WTC11 (cell line): ENCODE measurements at regions not wholly inside any gene's neighbourhood (a gene's known extent, or its start where the extent isn't known, plus 50 kb on each side); places are given as distances from the start of the nearest gene placed in this dataset.

ENCODE experiments used
- ATAC-seq: fragments of 200-7000 bp; cut with Tn5 transposase; 2 replicates; pipeline ENCODE4 v1.10.0; 2021; ENCODE audit warnings: mild to moderate bottlenecking, moderate library complexity
- CTCF ChIA-PET: fragments of 300-600 bp; sonication (Branson Sonifier 250); formaldehyde crosslinking; loops from one replicate; lab custom pipeline; 2021; ENCODE audit warnings: antibody characterized with exemption; lab: Charles Lee
- POLR2A ChIA-PET: fragments of 350-600 bp; sonication (Branson Sonifier 250); formaldehyde crosslinking; loops from one replicate; lab custom pipeline; 2021; ENCODE audit warnings: antibody characterized with exemption; lab: Charles Lee
- DNase-seq: peaks from one replicate; pipeline ENCODE4 v3.0.0; 2021; ENCODE audit warnings: low spot score
- H3K27ac Mint-ChIP-seq: 2 replicates; pipeline ENCODE4 v1.8.0; 2021; ENCODE audit warnings: mixed read lengths
- H3K27me3 Mint-ChIP-seq: 2 replicates; pipeline ENCODE4 v1.8.0; 2021; ENCODE audit warnings: low read depth, mild to moderate bottlenecking, moderate library complexity, mixed read lengths
- H3K36me3 Mint-ChIP-seq: 2 replicates; pipeline ENCODE4 v1.8.0; 2021; ENCODE audit warnings: mixed read lengths
- H3K4me1 Mint-ChIP-seq: 2 replicates; pipeline ENCODE4 v1.8.0; 2022; ENCODE audit warnings: mixed read lengths
- H3K4me3 Mint-ChIP-seq: 2 replicates; pipeline ENCODE4 v1.8.0; 2021; ENCODE audit warnings: mild to moderate bottlenecking, moderate library complexity, mixed read lengths
- H3K9me3 Mint-ChIP-seq: 2 replicates; pipeline ENCODE4 v1.8.0; 2021; ENCODE audit warnings: mixed read lengths
- FOXJ3 ChIP-seq: sonication (generic); formaldehyde crosslinking; IDR thresholded peaks from 2 replicates; pipeline ENCODE4 v1.9.0; 2021; ENCODE audit warnings: missing genetic modification reagents, mild to moderate bottlenecking, borderline replicate concordance
- FOXK1 ChIP-seq: sonication (generic); formaldehyde crosslinking; IDR thresholded peaks from 2 replicates; pipeline ENCODE4 v1.8.0; 2022; ENCODE audit warnings: mild to moderate bottlenecking, moderate library complexity, missing genetic modification reagents
- MXD4 ChIP-seq: fragments of 250-450 bp; sonication (Bioruptor Pico); IDR thresholded peaks from 2 replicates; pipeline ENCODE4 v1.8.0; 2021; ENCODE audit warnings: mild to moderate bottlenecking, moderate library complexity, borderline replicate concordance
- RORB ChIP-seq: fragments of 250-450 bp; sonication (Bioruptor Pico); IDR thresholded peaks from 2 replicates; pipeline ENCODE4 v1.9.0; 2021; ENCODE audit warnings: mild to moderate bottlenecking
- TCF7 ChIP-seq: sonication (generic); formaldehyde crosslinking; IDR thresholded peaks from 2 replicates; pipeline ENCODE4 v1.8.0; 2022; ENCODE audit warnings: mild to moderate bottlenecking, low read depth, missing genetic modification reagents, moderate library complexity
- TP53 ChIP-seq: sonication (generic); formaldehyde crosslinking; IDR thresholded peaks from 2 replicates; pipeline ENCODE4 v1.8.1; 2023; ENCODE audit warnings: mild to moderate bottlenecking, missing genetic modification reagents
- ZNF138 ChIP-seq: sonication (generic); formaldehyde crosslinking; conservative IDR thresholded peaks from 2 replicates; pipeline ENCODE4 v1.8.1; 2022; ENCODE audit warnings: mild to moderate bottlenecking, moderate library complexity, missing genetic modification reagents
- TF ChIP-seq, protein P1 (sequence below): sonication (generic); formaldehyde crosslinking; IDR thresholded peaks from 2 replicates; pipeline ENCODE4 v1.8.0; 2023; ENCODE audit warnings: missing genetic modification reagents, mild to moderate bottlenecking, borderline replicate concordance
- TF ChIP-seq, protein P2 (sequence below): fragments of 250-450 bp; sonication (Bioruptor Pico); IDR thresholded peaks from 2 replicates; pipeline ENCODE4 v1.9.0; 2021; ENCODE audit warnings: mild to moderate bottlenecking
- TF ChIP-seq, protein P3 (sequence below): sonication (generic); formaldehyde crosslinking; IDR thresholded peaks from 2 replicates; pipeline ENCODE4 v1.8.1; 2022; ENCODE audit warnings: mild to moderate bottlenecking, missing genetic modification reagents, moderate library complexity, borderline replicate concordance
- TF ChIP-seq, protein P4 (sequence below): fragments of 250-450 bp; sonication (Bioruptor Pico); IDR thresholded peaks from 2 replicates; pipeline ENCODE4 v1.9.0; 2021; ENCODE audit warnings: mild to moderate bottlenecking, borderline replicate concordance
- TF ChIP-seq, protein P5 (sequence below): sonication (generic); formaldehyde crosslinking; IDR thresholded peaks from 2 replicates; pipeline ENCODE4 v1.8.1; 2023; ENCODE audit warnings: mild to moderate bottlenecking, missing genetic modification reagents
- TF ChIP-seq, protein P6 (sequence below): sonication (generic); formaldehyde crosslinking; IDR thresholded peaks from 2 replicates; pipeline ENCODE4 v1.8.1; 2023; ENCODE audit warnings: mild to moderate bottlenecking, moderate library complexity, missing genetic modification reagents
- TF ChIP-seq, protein P7 (sequence below): sonication (generic); formaldehyde crosslinking; IDR thresholded peaks from 2 replicates; pipeline ENCODE4 v1.8.0; 2022; ENCODE audit warnings: missing genetic modification reagents
- TF ChIP-seq, protein P8 (sequence below): fragments of 250-450 bp; sonication (Bioruptor Pico); IDR thresholded peaks from 2 replicates; pipeline ENCODE4 v1.9.0; 2021; ENCODE audit warnings: moderate library complexity, mild to moderate bottlenecking, inconsistent platforms, borderline replicate concordance

DNA sequence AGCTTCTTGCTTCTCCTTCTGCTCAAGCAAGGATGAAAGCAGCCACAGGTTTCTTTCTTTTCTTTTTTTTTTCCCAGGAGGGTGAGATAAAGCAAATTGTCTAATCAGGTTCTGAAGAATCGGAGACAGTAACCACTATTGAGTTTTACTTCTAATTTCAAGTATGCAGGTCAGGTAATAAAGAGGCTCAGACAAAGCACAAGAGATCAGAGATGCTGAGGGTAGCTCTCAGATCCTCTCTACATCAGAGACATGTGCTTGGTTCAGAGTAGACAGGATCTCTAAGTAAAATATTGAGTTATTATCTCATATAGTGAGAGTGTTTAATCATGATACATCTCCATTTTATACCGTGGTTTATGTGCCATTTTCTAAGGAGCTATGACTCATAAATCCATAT is 168.5 kb downstream of the NFKBIZ start (continued):
- TF ChIP-seq, protein P1, sequence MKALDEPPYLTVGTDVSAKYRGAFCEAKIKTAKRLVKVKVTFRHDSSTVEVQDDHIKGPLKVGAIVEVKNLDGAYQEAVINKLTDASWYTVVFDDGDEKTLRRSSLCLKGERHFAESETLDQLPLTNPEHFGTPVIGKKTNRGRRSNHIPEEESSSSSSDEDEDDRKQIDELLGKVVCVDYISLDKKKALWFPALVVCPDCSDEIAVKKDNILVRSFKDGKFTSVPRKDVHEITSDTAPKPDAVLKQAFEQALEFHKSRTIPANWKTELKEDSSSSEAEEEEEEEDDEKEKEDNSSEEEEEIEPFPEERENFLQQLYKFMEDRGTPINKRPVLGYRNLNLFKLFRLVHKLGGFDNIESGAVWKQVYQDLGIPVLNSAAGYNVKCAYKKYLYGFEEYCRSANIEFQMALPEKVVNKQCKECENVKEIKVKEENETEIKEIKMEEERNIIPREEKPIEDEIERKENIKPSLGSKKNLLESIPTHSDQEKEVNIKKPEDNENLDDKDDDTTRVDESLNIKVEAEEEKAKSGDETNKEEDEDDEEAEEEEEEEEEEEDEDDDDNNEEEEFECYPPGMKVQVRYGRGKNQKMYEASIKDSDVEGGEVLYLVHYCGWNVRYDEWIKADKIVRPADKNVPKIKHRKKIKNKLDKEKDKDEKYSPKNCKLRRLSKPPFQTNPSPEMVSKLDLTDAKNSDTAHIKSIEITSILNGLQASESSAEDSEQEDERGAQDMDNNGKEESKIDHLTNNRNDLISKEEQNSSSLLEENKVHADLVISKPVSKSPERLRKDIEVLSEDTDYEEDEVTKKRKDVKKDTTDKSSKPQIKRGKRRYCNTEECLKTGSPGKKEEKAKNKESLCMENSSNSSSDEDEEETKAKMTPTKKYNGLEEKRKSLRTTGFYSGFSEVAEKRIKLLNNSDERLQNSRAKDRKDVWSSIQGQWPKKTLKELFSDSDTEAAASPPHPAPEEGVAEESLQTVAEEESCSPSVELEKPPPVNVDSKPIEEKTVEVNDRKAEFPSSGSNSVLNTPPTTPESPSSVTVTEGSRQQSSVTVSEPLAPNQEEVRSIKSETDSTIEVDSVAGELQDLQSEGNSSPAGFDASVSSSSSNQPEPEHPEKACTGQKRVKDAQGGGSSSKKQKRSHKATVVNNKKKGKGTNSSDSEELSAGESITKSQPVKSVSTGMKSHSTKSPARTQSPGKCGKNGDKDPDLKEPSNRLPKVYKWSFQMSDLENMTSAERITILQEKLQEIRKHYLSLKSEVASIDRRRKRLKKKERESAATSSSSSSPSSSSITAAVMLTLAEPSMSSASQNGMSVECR (CRISPR knock-in tag) = no peak
- no peak for TF ChIP-seq RORB

DNA sequence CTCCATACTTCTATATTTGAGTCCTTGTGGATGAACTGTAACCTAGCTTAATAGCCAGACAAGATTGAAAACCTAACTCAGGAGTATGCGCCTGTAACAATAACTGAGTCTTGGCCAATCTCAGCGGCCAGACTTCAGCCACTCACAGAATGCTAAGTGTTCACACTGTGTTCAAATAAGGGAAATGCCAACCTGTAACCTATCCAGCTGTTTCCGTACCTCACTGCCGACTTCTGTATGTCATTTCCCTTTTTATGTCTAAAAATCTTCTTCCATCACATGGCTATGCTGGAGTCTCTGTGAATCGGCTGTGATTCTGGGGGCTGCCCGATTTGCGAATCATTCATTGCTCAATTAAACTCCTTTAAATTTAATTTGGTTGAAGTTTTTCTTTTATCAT is 169.2 kb downstream of the NFKBIZ start:
- no peak overlapping the region for H3K27ac Mint-ChIP-seq
- H3K9me3 Mint-ChIP-seq = peaks cover 5% of the 10 kb centered on the region; the same call in 1 of the 2 replicates
- ChIA-PET POLR2A (interaction anchor here (0.6 kb wide), 1 partner anchor 104 kb away, joined by 3 read pairs; no protein-coding TSS in a partner anchor), CTCF (no interaction called here)
- H3K4me1 Mint-ChIP-seq = no peaks in the 10 kb centered on the region
- no peak for DNase-seq
- no peak for ATAC-seq
- H3K36me3 Mint-ChIP-seq = no peaks in the 10 kb centered on the region
- H3K4me3 Mint-ChIP-seq = no peak overlapping the region
- H3K27me3 Mint-ChIP-seq = no peaks in the 10 kb centered on the region
- TF ChIP-seq TCF7 = no peak
- TF ChIP-seq MXD4 (CRISPR knock-in tag) = no peak
- TF ChIP-seq, protein P2, sequence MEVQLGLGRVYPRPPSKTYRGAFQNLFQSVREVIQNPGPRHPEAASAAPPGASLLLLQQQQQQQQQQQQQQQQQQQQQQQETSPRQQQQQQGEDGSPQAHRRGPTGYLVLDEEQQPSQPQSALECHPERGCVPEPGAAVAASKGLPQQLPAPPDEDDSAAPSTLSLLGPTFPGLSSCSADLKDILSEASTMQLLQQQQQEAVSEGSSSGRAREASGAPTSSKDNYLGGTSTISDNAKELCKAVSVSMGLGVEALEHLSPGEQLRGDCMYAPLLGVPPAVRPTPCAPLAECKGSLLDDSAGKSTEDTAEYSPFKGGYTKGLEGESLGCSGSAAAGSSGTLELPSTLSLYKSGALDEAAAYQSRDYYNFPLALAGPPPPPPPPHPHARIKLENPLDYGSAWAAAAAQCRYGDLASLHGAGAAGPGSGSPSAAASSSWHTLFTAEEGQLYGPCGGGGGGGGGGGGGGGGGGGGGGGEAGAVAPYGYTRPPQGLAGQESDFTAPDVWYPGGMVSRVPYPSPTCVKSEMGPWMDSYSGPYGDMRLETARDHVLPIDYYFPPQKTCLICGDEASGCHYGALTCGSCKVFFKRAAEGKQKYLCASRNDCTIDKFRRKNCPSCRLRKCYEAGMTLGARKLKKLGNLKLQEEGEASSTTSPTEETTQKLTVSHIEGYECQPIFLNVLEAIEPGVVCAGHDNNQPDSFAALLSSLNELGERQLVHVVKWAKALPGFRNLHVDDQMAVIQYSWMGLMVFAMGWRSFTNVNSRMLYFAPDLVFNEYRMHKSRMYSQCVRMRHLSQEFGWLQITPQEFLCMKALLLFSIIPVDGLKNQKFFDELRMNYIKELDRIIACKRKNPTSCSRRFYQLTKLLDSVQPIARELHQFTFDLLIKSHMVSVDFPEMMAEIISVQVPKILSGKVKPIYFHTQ (CRISPR knock-in tag) = no peak
- TF ChIP-seq FOXK1 (CRISPR knock-in tag) = no peak
- TF ChIP-seq, protein P3, sequence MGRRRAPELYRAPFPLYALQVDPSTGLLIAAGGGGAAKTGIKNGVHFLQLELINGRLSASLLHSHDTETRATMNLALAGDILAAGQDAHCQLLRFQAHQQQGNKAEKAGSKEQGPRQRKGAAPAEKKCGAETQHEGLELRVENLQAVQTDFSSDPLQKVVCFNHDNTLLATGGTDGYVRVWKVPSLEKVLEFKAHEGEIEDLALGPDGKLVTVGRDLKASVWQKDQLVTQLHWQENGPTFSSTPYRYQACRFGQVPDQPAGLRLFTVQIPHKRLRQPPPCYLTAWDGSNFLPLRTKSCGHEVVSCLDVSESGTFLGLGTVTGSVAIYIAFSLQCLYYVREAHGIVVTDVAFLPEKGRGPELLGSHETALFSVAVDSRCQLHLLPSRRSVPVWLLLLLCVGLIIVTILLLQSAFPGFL (CRISPR knock-in tag) = no peak
- TF ChIP-seq ZNF138 (CRISPR knock-in tag) = no peak
- TF ChIP-seq TP53 = no peak
- TF ChIP-seq, protein P4, sequence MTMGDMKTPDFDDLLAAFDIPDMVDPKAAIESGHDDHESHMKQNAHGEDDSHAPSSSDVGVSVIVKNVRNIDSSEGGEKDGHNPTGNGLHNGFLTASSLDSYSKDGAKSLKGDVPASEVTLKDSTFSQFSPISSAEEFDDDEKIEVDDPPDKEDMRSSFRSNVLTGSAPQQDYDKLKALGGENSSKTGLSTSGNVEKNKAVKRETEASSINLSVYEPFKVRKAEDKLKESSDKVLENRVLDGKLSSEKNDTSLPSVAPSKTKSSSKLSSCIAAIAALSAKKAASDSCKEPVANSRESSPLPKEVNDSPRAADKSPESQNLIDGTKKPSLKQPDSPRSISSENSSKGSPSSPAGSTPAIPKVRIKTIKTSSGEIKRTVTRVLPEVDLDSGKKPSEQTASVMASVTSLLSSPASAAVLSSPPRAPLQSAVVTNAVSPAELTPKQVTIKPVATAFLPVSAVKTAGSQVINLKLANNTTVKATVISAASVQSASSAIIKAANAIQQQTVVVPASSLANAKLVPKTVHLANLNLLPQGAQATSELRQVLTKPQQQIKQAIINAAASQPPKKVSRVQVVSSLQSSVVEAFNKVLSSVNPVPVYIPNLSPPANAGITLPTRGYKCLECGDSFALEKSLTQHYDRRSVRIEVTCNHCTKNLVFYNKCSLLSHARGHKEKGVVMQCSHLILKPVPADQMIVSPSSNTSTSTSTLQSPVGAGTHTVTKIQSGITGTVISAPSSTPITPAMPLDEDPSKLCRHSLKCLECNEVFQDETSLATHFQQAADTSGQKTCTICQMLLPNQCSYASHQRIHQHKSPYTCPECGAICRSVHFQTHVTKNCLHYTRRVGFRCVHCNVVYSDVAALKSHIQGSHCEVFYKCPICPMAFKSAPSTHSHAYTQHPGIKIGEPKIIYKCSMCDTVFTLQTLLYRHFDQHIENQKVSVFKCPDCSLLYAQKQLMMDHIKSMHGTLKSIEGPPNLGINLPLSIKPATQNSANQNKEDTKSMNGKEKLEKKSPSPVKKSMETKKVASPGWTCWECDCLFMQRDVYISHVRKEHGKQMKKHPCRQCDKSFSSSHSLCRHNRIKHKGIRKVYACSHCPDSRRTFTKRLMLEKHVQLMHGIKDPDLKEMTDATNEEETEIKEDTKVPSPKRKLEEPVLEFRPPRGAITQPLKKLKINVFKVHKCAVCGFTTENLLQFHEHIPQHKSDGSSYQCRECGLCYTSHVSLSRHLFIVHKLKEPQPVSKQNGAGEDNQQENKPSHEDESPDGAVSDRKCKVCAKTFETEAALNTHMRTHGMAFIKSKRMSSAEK = no peak
- TF ChIP-seq, protein P5, sequence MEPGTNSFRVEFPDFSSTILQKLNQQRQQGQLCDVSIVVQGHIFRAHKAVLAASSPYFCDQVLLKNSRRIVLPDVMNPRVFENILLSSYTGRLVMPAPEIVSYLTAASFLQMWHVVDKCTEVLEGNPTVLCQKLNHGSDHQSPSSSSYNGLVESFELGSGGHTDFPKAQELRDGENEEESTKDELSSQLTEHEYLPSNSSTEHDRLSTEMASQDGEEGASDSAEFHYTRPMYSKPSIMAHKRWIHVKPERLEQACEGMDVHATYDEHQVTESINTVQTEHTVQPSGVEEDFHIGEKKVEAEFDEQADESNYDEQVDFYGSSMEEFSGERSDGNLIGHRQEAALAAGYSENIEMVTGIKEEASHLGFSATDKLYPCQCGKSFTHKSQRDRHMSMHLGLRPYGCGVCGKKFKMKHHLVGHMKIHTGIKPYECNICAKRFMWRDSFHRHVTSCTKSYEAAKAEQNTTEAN (CRISPR knock-in tag) = no peak
- TF ChIP-seq, protein P6, sequence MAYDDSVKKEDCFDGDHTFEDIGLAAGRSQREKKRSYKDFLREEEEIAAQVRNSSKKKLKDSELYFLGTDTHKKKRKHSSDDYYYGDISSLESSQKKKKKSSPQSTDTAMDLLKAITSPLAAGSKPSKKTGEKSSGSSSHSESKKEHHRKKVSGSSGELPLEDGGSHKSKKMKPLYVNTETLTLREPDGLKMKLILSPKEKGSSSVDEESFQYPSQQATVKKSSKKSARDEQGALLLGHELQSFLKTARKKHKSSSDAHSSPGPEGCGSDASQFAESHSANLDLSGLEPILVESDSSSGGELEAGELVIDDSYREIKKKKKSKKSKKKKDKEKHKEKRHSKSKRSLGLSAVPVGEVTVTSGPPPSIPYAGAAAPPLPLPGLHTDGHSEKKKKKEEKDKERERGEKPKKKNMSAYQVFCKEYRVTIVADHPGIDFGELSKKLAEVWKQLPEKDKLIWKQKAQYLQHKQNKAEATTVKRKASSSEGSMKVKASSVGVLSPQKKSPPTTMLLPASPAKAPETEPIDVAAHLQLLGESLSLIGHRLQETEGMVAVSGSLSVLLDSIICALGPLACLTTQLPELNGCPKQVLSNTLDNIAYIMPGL = no peak
- TF ChIP-seq, protein P7, sequence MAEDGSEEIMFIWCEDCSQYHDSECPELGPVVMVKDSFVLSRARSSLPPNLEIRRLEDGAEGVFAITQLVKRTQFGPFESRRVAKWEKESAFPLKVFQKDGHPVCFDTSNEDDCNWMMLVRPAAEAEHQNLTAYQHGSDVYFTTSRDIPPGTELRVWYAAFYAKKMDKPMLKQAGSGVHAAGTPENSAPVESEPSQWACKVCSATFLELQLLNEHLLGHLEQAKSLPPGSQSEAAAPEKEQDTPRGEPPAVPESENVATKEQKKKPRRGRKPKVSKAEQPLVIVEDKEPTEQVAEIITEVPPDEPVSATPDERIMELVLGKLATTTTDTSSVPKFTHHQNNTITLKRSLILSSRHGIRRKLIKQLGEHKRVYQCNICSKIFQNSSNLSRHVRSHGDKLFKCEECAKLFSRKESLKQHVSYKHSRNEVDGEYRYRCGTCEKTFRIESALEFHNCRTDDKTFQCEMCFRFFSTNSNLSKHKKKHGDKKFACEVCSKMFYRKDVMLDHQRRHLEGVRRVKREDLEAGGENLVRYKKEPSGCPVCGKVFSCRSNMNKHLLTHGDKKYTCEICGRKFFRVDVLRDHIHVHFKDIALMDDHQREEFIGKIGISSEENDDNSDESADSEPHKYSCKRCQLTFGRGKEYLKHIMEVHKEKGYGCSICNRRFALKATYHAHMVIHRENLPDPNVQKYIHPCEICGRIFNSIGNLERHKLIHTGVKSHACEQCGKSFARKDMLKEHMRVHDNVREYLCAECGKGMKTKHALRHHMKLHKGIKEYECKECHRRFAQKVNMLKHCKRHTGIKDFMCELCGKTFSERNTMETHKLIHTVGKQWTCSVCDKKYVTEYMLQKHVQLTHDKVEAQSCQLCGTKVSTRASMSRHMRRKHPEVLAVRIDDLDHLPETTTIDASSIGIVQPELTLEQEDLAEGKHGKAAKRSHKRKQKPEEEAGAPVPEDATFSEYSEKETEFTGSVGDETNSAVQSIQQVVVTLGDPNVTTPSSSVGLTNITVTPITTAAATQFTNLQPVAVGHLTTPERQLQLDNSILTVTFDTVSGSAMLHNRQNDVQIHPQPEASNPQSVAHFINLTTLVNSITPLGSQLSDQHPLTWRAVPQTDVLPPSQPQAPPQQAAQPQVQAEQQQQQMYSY (CRISPR knock-in tag) = no peak
- no peak for TF ChIP-seq FOXJ3 (CRISPR knock-in tag)
- TF ChIP-seq, protein P8, sequence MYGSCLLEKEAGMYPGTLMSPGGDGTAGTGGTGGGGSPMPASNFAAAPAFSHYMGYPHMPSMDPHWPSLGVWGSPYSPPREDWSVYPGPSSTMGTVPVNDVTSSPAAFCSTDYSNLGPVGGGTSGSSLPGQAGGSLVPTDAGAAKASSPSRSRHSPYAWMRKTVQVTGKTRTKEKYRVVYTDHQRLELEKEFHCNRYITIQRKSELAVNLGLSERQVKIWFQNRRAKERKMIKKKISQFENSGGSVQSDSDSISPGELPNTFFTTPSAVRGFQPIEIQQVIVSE (CRISPR knock-in tag) = no peak
